Suprapubic skin (tissue), 4 donors: ENCODE measurements at regions not wholly inside any gene's neighbourhood (a gene's known extent, or its start where the extent isn't known, plus 50 kb on each side); places are given as distances from the start of the nearest gene placed in this dataset.

Experiments used
- DNase-seq, 2 donors: peaks; one replicate each; pipeline ENCODE4 v3.0.0-alpha.2; 2019; ENCODE audit warnings: low spot score in 2 of 2
- H3K27ac ChIP-seq: fragments of 200-600 bp; sonication (generic); one replicate; pipeline ENCODE4 v1.5.1; 2019
- H3K27me3 ChIP-seq: fragments of 200-600 bp; sonication (generic); one replicate; pipeline ENCODE4 v1.5.1; 2019
- H3K36me3 ChIP-seq: fragments of 200-600 bp; sonication (generic); one replicate; pipeline ENCODE4 v1.5.1; 2019
- H3K4me1 ChIP-seq: fragments of 200-600 bp; sonication (generic); one replicate; pipeline ENCODE4 v1.5.1; 2019
- H3K4me3 ChIP-seq: fragments of 200-600 bp; sonication (generic); one replicate; pipeline ENCODE4 v1.5.1; 2019; ENCODE audit warnings: mild to moderate bottlenecking
- H3K9me3 ChIP-seq: fragments of 200-600 bp; sonication (generic); one replicate; pipeline ENCODE4 v1.5.1; 2019
- CTCF ChIP-seq, 2 donors: fragments of 200-600 bp in 1 of 2; fragments of 450-650 bp in 1 of 2; sonication (generic) in 1 of 2; IDR thresholded peaks; one replicate each; pipeline ENCODE4 v1.5.1; 2016 to 2019; ENCODE audit warnings: antibody characterized with exemption in 2 of 2, mild to moderate bottlenecking in 1 of 2, moderate library complexity in 1 of 2
- EP300 ChIP-seq: sonication (generic); formaldehyde crosslinking; IDR thresholded peaks from one replicate; pipeline ENCODE4 v1.6.1; 2017; ENCODE audit warnings: antibody characterized with exemption
- POLR2A ChIP-seq, 2 donors: fragments of 450-650 bp; IDR thresholded peaks; one replicate each; pipeline ENCODE4 v1.6.1; 2017; ENCODE audit warnings: antibody characterized with exemption in 2 of 2, mild to moderate bottlenecking in 2 of 2, moderate library complexity in 2 of 2
- POLR2AphosphoS5 ChIP-seq, 3 donors: sonication (generic); formaldehyde crosslinking; IDR thresholded peaks; one replicate each; pipeline ENCODE4 v1.6.1; 2017; ENCODE audit warnings: antibody characterized with exemption in 3 of 3
- WGBS: methylation state at CpG from one replicate; pipeline ENCODE4 v1.1.5; 2018; 5-methylcytosine and 5-hydroxymethylcytosine counted together

GRCh38 chr11:80007616-80008015 lies 566.8 kb upstream of the TENM4 start:
- TF ChIP-seq CTCF (IDR thresholded peaks at IDR 0.05) (no peak), POLR2AphosphoS5 (IDR thresholded peaks at IDR 0.05) (no peak), POLR2A (IDR thresholded peaks at IDR 0.05) (no peak), EP300 (no peak)
- Histone ChIP-seq H3K36me3 (no peaks in the 10 kb centered on the region), H3K9me3 (no peaks in the 10 kb centered on the region), H3K27ac (no peak overlapping the region), H3K4me1 (no peaks in the 10 kb centered on the region), H3K27me3 (no peaks in the 10 kb centered on the region), H3K4me3 (no peak overlapping the region)
- 50% methylated on average over 6 of the region's 6 CpGs for WGBS
- no peak for DNase-seq

GRCh38 chr11:79990141-79990540 lies 549.3 kb upstream of the TENM4 start:
- 76% methylated on average over 3 of the region's 3 CpGs for WGBS
- H3K27ac ChIP-seq: no peak overlapping the region
- DNase-seq: no peak
- TF ChIP-seq POLR2A (IDR thresholded peaks at IDR 0.05) (no peak), POLR2AphosphoS5 (IDR thresholded peaks at IDR 0.05) (no peak), EP300 (no peak)
- no peaks in the 10 kb centered on the region for H3K36me3 ChIP-seq
- H3K4me3 ChIP-seq: no peak overlapping the region
- no peaks in the 10 kb centered on the region for H3K27me3 ChIP-seq
- H3K9me3 ChIP-seq: no peaks in the 10 kb centered on the region
- no peaks in the 10 kb centered on the region for H3K4me1 ChIP-seq

- DNase-seq: no peak
- Histone ChIP-seq H3K27ac (no peak overlapping the region), H3K36me3 (no peaks in the 10 kb centered on the region), H3K27me3 (no peaks in the 10 kb centered on the region), H3K4me1 (no peaks in the 10 kb centered on the region), H3K9me3 (no peaks in the 10 kb centered on the region), H3K4me3 (no peak overlapping the region)
- TF ChIP-seq POLR2AphosphoS5 (IDR thresholded peaks at IDR 0.05) (no peak), CTCF (IDR thresholded peaks at IDR 0.05) (no peak), EP300 (no peak), POLR2A (IDR thresholded peaks at IDR 0.05) (no peak)
- 78% methylated on average over 4 of the region's 4 CpGs for WGBS
These were observed 541.4 kb upstream of the TENM4 start for GRCh38 chr11:79982185-79982584.

GRCh38 chr11:79980916-79981315 lies 540.1 kb upstream of the TENM4 start:
- Histone ChIP-seq H3K27me3 (no peaks in the 10 kb centered on the region), H3K27ac (no peak overlapping the region), H3K36me3 (no peaks in the 10 kb centered on the region), H3K4me1 (no peaks in the 10 kb centered on the region), H3K9me3 (no peaks in the 10 kb centered on the region), H3K4me3 (no peak overlapping the region)
- no peak for DNase-seq
- TF ChIP-seq EP300 (no peak), POLR2A (IDR thresholded peaks at IDR 0.05) (no peak), CTCF (IDR thresholded peaks at IDR 0.05) (no peak), POLR2AphosphoS5 (IDR thresholded peaks at IDR 0.05) (no peak)

- H3K27me3 ChIP-seq: no peaks in the 10 kb centered on the region
- no peaks in the 10 kb centered on the region for H3K4me1 ChIP-seq
- no peak overlapping the region for H3K27ac ChIP-seq
- TF ChIP-seq POLR2AphosphoS5 (IDR thresholded peaks at IDR 0.05): no peak
- TF ChIP-seq EP300: no peak
- TF ChIP-seq CTCF (IDR thresholded peaks at IDR 0.05): no peak
- TF ChIP-seq POLR2A (IDR thresholded peaks at IDR 0.05): no peak
- DNase-seq: no peak
- H3K9me3 ChIP-seq: no peaks in the 10 kb centered on the region
- no peak overlapping the region for H3K4me3 ChIP-seq
- H3K36me3 ChIP-seq: no peaks in the 10 kb centered on the region
- WGBS: 43% methylated on average over 7 of the region's 7 CpGs
These were observed 533.1 kb upstream of the TENM4 start for GRCh38 chr11:79973721-79974617.
